ENCODE measurements at regions not wholly inside any gene's neighbourhood (a gene's known extent, or its start where the extent isn't known, plus 50 kb on each side); places are given as distances from the start of the nearest gene placed in this dataset.

DNA sequence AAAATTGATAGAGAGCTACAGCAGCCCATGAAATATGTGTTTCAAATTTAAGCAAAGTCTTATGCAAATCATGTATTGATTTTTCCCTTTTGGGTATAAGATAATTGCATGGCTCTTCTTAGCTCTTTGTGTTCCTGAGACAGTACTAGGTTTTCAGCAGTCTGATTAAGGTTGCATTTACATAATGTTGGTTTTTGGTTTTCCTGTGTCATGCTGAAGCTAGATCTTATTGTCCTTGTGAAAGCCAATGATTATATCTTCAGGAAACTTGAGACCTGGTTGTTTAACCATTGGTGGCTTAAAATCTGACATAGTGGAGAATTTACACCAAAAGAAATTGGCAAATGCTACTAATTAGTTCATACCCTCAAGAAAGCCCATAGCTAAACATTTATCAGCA lies 392.6 kb downstream of the ZPLD1 start:
- DNase-seq, result no peak
- TF ChIP-seq, protein P1, sequence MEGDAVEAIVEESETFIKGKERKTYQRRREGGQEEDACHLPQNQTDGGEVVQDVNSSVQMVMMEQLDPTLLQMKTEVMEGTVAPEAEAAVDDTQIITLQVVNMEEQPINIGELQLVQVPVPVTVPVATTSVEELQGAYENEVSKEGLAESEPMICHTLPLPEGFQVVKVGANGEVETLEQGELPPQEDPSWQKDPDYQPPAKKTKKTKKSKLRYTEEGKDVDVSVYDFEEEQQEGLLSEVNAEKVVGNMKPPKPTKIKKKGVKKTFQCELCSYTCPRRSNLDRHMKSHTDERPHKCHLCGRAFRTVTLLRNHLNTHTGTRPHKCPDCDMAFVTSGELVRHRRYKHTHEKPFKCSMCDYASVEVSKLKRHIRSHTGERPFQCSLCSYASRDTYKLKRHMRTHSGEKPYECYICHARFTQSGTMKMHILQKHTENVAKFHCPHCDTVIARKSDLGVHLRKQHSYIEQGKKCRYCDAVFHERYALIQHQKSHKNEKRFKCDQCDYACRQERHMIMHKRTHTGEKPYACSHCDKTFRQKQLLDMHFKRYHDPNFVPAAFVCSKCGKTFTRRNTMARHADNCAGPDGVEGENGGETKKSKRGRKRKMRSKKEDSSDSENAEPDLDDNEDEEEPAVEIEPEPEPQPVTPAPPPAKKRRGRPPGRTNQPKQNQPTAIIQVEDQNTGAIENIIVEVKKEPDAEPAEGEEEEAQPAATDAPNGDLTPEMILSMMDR (IDR thresholded peaks at IDR 0.05; ENCODE audit: partially characterized antibody, unreplicated experiment), result no peak
- peak overlapping the region; percentile 90 for H3K27ac Mint-ChIP-seq (ENCODE audit: unreplicated experiment)
- H3K36me3 Mint-ChIP-seq (ENCODE audit: unreplicated experiment), result no peaks in the 10 kb centered on the region
- peaks cover 3% of the 10 kb centered on the region for H3K9me3 Mint-ChIP-seq (ENCODE audit: unreplicated experiment)
- H3K4me1 Mint-ChIP-seq (ENCODE audit: low read depth, unreplicated experiment), result peaks cover 24% of the 10 kb centered on the region
- peak overlapping the region; percentile 25 for H3K4me3 Mint-ChIP-seq (ENCODE audit: unreplicated experiment)
- peaks cover 2% of the 10 kb centered on the region for H3K27me3 Mint-ChIP-seq (ENCODE audit: unreplicated experiment)

DNA sequence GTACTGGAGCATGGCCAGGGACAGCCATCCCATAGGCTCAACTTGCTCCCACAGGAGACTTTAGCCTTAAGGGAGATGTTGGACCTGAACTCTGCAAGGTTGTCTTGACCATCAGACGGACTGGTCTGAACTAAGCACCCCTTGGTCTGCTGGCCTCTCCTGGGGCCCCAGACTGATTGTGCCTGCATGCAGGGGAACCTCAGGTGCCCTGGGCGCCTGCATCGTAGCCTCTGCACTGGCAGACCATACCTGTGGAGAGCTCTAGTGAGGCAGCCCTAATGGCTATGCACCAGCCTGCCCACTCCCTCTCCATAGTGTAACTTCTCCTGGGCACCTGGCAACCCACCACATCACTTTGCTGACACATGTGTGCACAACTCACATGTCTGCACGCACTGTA lies 395.6 kb downstream of the ZPLD1 start:
- Mint-ChIP-seq H3K27ac (ENCODE audit: unreplicated experiment) (no peak overlapping the region), H3K36me3 (ENCODE audit: unreplicated experiment) (no peaks in the 10 kb centered on the region), H3K4me1 (ENCODE audit: low read depth, unreplicated experiment) (peaks cover 24% of the 10 kb centered on the region), H3K27me3 (ENCODE audit: unreplicated experiment) (peaks cover 2% of the 10 kb centered on the region), H3K4me3 (ENCODE audit: unreplicated experiment) (no peak overlapping the region), H3K9me3 (ENCODE audit: unreplicated experiment) (peaks cover 3% of the 10 kb centered on the region)
- no peak for DNase-seq
- TF ChIP-seq, protein P1 (IDR thresholded peaks at IDR 0.05; ENCODE audit: partially characterized antibody, unreplicated experiment), result no peak

DNA sequence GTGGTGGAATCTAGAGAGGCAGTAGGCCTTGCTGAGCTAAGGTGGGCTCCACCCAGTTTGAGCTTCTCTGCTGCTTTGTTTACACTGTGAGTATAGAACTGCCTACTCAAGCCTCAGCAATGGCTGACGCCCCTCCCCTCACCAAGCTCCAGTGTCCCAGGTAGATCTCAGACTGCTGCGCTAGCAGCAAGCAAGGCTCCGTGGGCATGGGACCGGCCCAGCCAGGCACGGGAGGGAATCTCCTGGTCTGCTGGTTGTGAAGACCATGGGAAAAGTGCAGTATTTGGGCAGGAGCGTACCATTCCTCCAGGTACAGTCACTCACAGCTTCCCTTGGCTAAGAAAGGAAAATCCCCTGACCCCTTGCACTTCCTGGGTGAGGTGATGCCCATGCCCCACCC lies 407.1 kb downstream of the ZPLD1 start:
- H3K36me3 Mint-ChIP-seq (ENCODE audit: unreplicated experiment), result peaks cover 2% of the 10 kb centered on the region

DNA sequence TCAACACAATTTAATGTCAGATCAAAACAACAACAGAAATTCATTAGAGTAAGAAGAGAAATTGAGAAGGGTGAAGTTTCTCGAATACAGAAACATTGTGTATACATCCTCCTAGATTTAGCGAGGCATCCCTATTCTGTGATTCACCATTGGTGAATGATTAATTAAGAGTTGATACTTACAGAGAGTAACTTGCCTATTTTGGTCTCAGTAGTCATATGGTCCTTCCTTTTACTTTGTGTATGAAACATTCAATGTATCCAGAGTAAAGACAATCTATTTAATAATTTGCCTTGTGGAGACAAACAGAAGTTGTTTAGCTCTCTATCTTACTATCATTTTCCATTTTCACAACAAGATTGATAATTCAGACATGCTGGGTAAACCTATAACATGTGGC lies 432.0 kb downstream of the ZPLD1 start:
- H3K27me3 Mint-ChIP-seq (ENCODE audit: unreplicated experiment), result no peaks in the 10 kb centered on the region
- H3K27ac Mint-ChIP-seq (ENCODE audit: unreplicated experiment), result no peak overlapping the region
- no peaks in the 10 kb centered on the region for H3K9me3 Mint-ChIP-seq (ENCODE audit: unreplicated experiment)
- H3K36me3 Mint-ChIP-seq (ENCODE audit: unreplicated experiment), result no peaks in the 10 kb centered on the region
- TF ChIP-seq, protein P1 (IDR thresholded peaks at IDR 0.05; ENCODE audit: partially characterized antibody, unreplicated experiment), result no peak
- no peak overlapping the region for H3K4me3 Mint-ChIP-seq (ENCODE audit: unreplicated experiment)
- no peak for DNase-seq
- no peaks in the 10 kb centered on the region for H3K4me1 Mint-ChIP-seq (ENCODE audit: low read depth, unreplicated experiment)

More for the DNA sequence above, 407.1 kb downstream of the ZPLD1 start:
- Mint-ChIP-seq H3K27me3 (ENCODE audit: unreplicated experiment) (no peaks in the 10 kb centered on the region), H3K4me1 (ENCODE audit: low read depth, unreplicated experiment) (no peaks in the 10 kb centered on the region), H3K9me3 (ENCODE audit: unreplicated experiment) (peaks cover 3% of the 10 kb centered on the region), H3K4me3 (ENCODE audit: unreplicated experiment) (no peak overlapping the region), H3K27ac (ENCODE audit: unreplicated experiment) (no peak overlapping the region)
- TF ChIP-seq, protein P1 (IDR thresholded peaks at IDR 0.05; ENCODE audit: partially characterized antibody, unreplicated experiment), result no peak
- no peak for DNase-seq

DNA sequence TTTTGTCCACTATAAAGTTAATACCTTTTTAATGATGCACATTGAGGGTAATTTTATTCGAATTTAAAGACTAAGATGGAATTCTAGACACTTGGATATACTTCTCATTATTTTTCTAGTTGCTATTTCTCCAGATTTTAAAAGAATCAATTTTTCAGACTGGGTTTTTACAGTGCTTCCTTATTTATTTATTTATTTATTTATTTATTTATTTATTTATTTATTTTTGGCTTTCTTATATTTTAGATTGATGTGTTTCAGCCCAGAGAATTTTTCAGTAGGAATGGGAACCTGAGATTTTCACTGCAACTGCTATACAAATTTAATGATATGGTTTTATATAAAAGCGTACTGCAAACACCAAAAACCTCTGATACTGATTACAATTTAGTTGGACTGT lies 448.7 kb downstream of the ZPLD1 start:
- TF ChIP-seq, protein P1 (IDR thresholded peaks at IDR 0.05; ENCODE audit: partially characterized antibody, unreplicated experiment), result no peak
- peaks cover 2% of the 10 kb centered on the region for H3K9me3 Mint-ChIP-seq (ENCODE audit: unreplicated experiment)
- H3K27ac Mint-ChIP-seq (ENCODE audit: unreplicated experiment), result no peak overlapping the region
- H3K4me3 Mint-ChIP-seq (ENCODE audit: unreplicated experiment), result no peak overlapping the region
- H3K27me3 Mint-ChIP-seq (ENCODE audit: unreplicated experiment), result no peaks in the 10 kb centered on the region
- no peak for DNase-seq
- H3K36me3 Mint-ChIP-seq (ENCODE audit: unreplicated experiment), result no peaks in the 10 kb centered on the region
- no peaks in the 10 kb centered on the region for H3K4me1 Mint-ChIP-seq (ENCODE audit: low read depth, unreplicated experiment)
